ENCODE measurements at regions not wholly inside any gene's neighbourhood (a gene's known extent, or its start where the extent isn't known, plus 50 kb on each side); places are given as distances from the start of the nearest gene placed in this dataset.

GRCh38 chr13:55705526-55705925 lies 1435.2 kb upstream of the PRR20A start:
- TF ChIP-seq CSDC2 (CRISPR knock-in tag; IDR thresholded peaks at IDR 0.05) (no peak), PATZ1 (CRISPR knock-in tag; IDR thresholded peaks at IDR 0.05; ENCODE audit: borderline replicate concordance) (no peak), CREB5 (CRISPR knock-in tag; IDR thresholded peaks at IDR 0.05; ENCODE audit: low read depth) (no peak), ISL1 (CRISPR knock-in tag; IDR thresholded peaks at IDR 0.05) (no peak), POU6F1 (CRISPR knock-in tag; IDR thresholded peaks at IDR 0.05; ENCODE audit: borderline replicate concordance, low read depth) (no peak), ARNTL (CRISPR knock-in tag; IDR thresholded peaks at IDR 0.05; ENCODE audit: borderline replicate concordance, low read depth) (no peak), SNAI2 (CRISPR knock-in tag; IDR thresholded peaks at IDR 0.05) (no peak), GLIS3 (CRISPR knock-in tag; IDR thresholded peaks at IDR 0.05) (no peak), ZNF8 (CRISPR knock-in tag; IDR thresholded peaks at IDR 0.05) (no peak), TCF4 (CRISPR knock-in tag; IDR thresholded peaks at IDR 0.05; ENCODE audit: borderline replicate concordance) (no peak), OSR1 (CRISPR knock-in tag; IDR thresholded peaks at IDR 0.05) (no peak), PPARA (CRISPR knock-in tag; IDR thresholded peaks at IDR 0.05; ENCODE audit: borderline replicate concordance) (no peak), TSHZ2 (CRISPR knock-in tag; IDR thresholded peaks at IDR 0.05) (no peak), CSRNP3 (CRISPR knock-in tag; IDR thresholded peaks at IDR 0.05) (no peak)
